Esophagus muscularis mucosa (tissue), 4 donors: ENCODE measurements at regions not wholly inside any gene's neighbourhood (a gene's known extent, or its start where the extent isn't known, plus 50 kb on each side); places are given as distances from the start of the nearest gene placed in this dataset.

Experiments used
- DNase-seq: peaks from one replicate; pipeline ENCODE4 v3.0.0-alpha.2; 2017; ENCODE audit errors: extremely low spot score
- H3K27ac ChIP-seq, 4 donors: fragments of 200-600 bp; sonication (generic); replicated peaks in 1 of 4; 1 replicate in 3 of 4; 2 replicates in 1 of 4; pipeline ENCODE4 v1.5.1; 2016 to 2019; ENCODE audit warnings: mild to moderate bottlenecking in 1 of 4
- H3K27me3 ChIP-seq, 4 donors: fragments of 200-600 bp; sonication (generic); one replicate each; pipeline versions ENCODE4 v1.5.1 to v1.6.0; 2016 to 2019
- H3K36me3 ChIP-seq, 4 donors: fragments of 200-600 bp; sonication (generic); one replicate each; pipeline ENCODE4 v1.5.1; 2016 to 2019
- H3K4me1 ChIP-seq, 4 donors: fragments of 200-600 bp; sonication (generic); one replicate each; pipeline ENCODE4 v1.5.1; 2016 to 2019
- H3K4me3 ChIP-seq, 4 donors: fragments of 200-600 bp; sonication (generic); 1 replicate in 2 of 4; 2 replicates in 2 of 4; pipeline ENCODE4 v1.5.1; 2016 to 2019; ENCODE audit warnings: mild to moderate bottlenecking in 4 of 4, moderate library complexity in 1 of 4
- H3K9me3 ChIP-seq, 4 donors: fragments of 200-600 bp; sonication (generic); 1 replicate in 3 of 4; 2 replicates in 1 of 4; pipeline ENCODE4 v1.5.1; 2016 to 2019
- EP300 ChIP-seq: sonication (generic); formaldehyde crosslinking; IDR thresholded peaks from one replicate; pipeline ENCODE4 v1.6.1; 2017; ENCODE audit warnings: antibody characterized with exemption
- POLR2A ChIP-seq: fragments of 450-650 bp; IDR thresholded peaks from one replicate; pipeline ENCODE4 v1.6.1; 2017; ENCODE audit warnings: antibody characterized with exemption, moderate library complexity, mild to moderate bottlenecking, low read depth
- POLR2AphosphoS5 ChIP-seq, 2 donors: sonication (generic); formaldehyde crosslinking; IDR thresholded peaks; one replicate each; pipeline ENCODE4 v1.6.1; 2017; ENCODE audit warnings: antibody characterized with exemption in 2 of 2
- WGBS: methylation state at CpG from one replicate; pipeline ENCODE4 v1.1.5; 2018; 5-methylcytosine and 5-hydroxymethylcytosine counted together
- intact Hi-C: fragments of 100-400 bp; cut with DNase I; formaldehyde crosslinking; loops from one replicate; pipeline ENCODE4 v1.15.1; 2023
- TF ChIP-seq, protein P1 (sequence below), 3 experiments: fragments of 200-600 bp in 2 of 3; fragments of 450-650 bp in 1 of 3; sonication (generic) in 2 of 3; IDR thresholded peaks; one replicate each; pipeline ENCODE4 v1.5.1; 2017 to 2019; ENCODE audit warnings: antibody characterized with exemption in 3 of 3, mild to moderate bottlenecking in 2 of 3, moderate library complexity in 1 of 3

DNA sequence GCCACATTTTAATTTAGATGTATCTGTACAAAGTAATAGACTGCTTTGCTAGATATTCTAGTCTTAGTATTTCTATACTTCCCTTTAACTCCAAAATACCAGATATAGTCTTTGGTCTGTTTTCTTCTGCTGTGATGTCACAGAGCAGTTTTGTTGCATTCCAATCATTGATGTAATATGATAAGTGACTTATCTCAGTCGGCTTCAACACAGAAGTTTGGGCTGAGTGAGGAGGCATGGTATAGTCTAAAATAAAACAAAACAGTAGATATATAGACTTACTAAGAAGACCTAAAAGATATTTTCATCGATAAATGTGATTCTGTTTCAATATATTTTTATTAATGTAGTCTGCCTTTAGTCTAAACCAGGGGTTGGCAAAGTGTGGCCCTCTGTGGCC, 169.9 kb downstream of the DCK start:
- no peaks in the 10 kb centered on the region for H3K4me1 ChIP-seq
- H3K36me3 ChIP-seq: no peaks in the 10 kb centered on the region
- TF ChIP-seq, protein P1, sequence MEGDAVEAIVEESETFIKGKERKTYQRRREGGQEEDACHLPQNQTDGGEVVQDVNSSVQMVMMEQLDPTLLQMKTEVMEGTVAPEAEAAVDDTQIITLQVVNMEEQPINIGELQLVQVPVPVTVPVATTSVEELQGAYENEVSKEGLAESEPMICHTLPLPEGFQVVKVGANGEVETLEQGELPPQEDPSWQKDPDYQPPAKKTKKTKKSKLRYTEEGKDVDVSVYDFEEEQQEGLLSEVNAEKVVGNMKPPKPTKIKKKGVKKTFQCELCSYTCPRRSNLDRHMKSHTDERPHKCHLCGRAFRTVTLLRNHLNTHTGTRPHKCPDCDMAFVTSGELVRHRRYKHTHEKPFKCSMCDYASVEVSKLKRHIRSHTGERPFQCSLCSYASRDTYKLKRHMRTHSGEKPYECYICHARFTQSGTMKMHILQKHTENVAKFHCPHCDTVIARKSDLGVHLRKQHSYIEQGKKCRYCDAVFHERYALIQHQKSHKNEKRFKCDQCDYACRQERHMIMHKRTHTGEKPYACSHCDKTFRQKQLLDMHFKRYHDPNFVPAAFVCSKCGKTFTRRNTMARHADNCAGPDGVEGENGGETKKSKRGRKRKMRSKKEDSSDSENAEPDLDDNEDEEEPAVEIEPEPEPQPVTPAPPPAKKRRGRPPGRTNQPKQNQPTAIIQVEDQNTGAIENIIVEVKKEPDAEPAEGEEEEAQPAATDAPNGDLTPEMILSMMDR (IDR thresholded peaks at IDR 0.05): no peak
- no peak for TF ChIP-seq POLR2AphosphoS5 (IDR thresholded peaks at IDR 0.05)
- TF ChIP-seq EP300: no peak
- no peak for TF ChIP-seq POLR2A
- no peak overlapping the region for H3K4me3 ChIP-seq
- no peaks in the 10 kb centered on the region for H3K27me3 ChIP-seq
- intact Hi-C loops: no loop called here
- no peak overlapping the region for H3K27ac ChIP-seq
- DNase-seq: no peak
- WGBS: 78% methylated on average over 2 of the region's 2 CpGs
- no peaks in the 10 kb centered on the region for H3K9me3 ChIP-seq

DNA sequence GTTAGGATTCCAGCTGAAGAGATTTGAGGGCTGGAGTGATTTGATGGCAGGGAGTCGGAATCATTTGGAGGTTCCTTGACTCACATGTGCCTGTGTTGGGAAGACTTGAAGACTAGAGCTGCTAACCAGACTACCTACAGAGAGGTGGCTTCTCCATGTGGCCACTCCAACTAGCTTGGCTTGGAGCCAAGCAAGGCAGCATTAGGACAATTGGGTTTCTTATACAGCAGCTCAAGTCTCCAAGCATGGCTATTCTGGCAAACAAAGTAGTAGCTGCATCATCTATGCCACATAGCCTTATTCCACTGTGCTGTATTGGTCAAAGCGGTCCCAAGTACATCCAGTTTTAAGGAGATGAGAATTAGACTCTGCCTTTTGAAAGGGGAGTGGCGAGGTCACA, 171.7 kb upstream of the SLC4A4 start:
- TF ChIP-seq EP300: no peak
- no peak for TF ChIP-seq POLR2A
- TF ChIP-seq, protein P1 (IDR thresholded peaks at IDR 0.05): no peak
- TF ChIP-seq POLR2AphosphoS5 (IDR thresholded peaks at IDR 0.05): no peak
- 92% methylated on average over 3 of the region's 3 CpGs for WGBS
- DNase-seq: no peak
- intact Hi-C loops: no loop called here
- no peaks in the 10 kb centered on the region for H3K4me1 ChIP-seq
- H3K27ac ChIP-seq: no peak overlapping the region
- no peaks in the 10 kb centered on the region for H3K27me3 ChIP-seq
- H3K4me3 ChIP-seq: no peak overlapping the region
- H3K9me3 ChIP-seq: no peaks in the 10 kb centered on the region
- H3K36me3 ChIP-seq: no peaks in the 10 kb centered on the region

- H3K27ac ChIP-seq: no peak overlapping the region
- no peaks in the 10 kb centered on the region for H3K4me1 ChIP-seq
- TF ChIP-seq EP300: no peak
- TF ChIP-seq POLR2A: no peak
- TF ChIP-seq, protein P1 (IDR thresholded peaks at IDR 0.05): no peak
- TF ChIP-seq POLR2AphosphoS5 (IDR thresholded peaks at IDR 0.05): no peak
- 100% methylated on average over 2 of the region's 2 CpGs for WGBS
- no peaks in the 10 kb centered on the region for H3K27me3 ChIP-seq
- no peak overlapping the region for H3K4me3 ChIP-seq
- H3K36me3 ChIP-seq: no peaks in the 10 kb centered on the region
- no peak for DNase-seq
- H3K9me3 ChIP-seq: no peaks in the 10 kb centered on the region
- intact Hi-C loops: no loop called here
Observed at GRCh38 chr4:71171592-71171991, 167.2 kb upstream of the SLC4A4 start.

DNA sequence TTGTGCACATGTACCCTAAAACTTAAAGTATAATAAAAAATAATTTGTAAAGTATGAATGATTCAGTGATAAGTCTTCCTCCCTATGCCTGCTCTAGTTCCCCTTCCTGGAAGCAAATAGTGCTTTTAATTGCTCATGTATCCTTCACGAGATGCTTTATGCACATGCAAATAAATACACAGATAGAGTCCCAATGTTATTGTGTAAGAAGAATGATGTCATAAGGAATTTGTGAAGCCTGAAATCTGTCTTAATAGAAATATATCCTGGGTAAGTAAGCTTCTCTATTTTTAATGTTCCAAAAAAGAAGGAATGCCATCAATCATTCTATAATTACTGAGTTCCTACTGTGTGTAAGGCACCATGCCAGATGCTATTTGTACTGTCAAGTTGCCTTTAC, 157.5 kb upstream of the SLC4A4 start:
- TF ChIP-seq POLR2A (no peak), EP300 (no peak), POLR2AphosphoS5 (IDR thresholded peaks at IDR 0.05) (no peak)
- TF ChIP-seq, protein P1 (IDR thresholded peaks at IDR 0.05): no peak
- H3K27me3 ChIP-seq: no peaks in the 10 kb centered on the region
- DNase-seq: no peak
- H3K4me1 ChIP-seq: peaks cover 0 to 6% (median 5%) of the 10 kb centered on the region in 4 donors
- H3K9me3 ChIP-seq: no peaks in the 10 kb centered on the region
- intact Hi-C loops: no loop called here
- H3K36me3 ChIP-seq: no peaks in the 10 kb centered on the region
- H3K4me3 ChIP-seq: no peak overlapping the region
- H3K27ac ChIP-seq: no peak overlapping the region
- WGBS: 78% methylated on average over 1 of the region's 1 CpG

DNA sequence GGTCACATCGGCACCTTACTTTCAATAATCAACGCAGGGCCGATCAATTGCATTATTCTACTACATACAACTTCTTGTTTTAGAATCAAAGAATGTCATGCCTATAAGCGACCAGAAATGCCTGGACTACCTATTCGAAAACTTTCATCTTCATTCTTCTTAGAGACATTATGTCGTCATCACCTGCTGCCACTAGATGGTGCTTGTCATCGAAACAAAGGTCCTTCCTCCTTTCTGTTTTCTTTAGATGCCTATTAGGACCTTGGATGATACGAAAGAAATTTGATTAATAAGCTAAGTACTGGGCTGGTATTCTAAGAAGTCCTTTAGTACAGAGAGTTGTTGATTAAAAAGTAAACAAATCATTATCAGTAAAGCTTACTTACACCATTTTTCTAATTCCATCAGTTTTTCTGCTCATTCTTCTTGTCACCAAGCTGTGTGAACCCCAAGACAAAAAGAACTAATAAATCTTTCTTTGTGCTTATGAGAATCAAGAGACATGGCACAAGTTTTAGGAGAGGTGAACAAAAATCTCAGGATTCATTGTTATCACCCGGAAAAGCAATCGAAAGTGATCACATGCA, 154.5 kb upstream of the SLC4A4 start:
- TF ChIP-seq, protein P1 (IDR thresholded peaks at IDR 0.05): peak; percentile 53 to 61 (median 58)
- TF ChIP-seq POLR2AphosphoS5 (IDR thresholded peaks at IDR 0.05) (no peak), POLR2A (no peak)
- DNase-seq: no peak
- 30% methylated on average over 10 of the region's 10 CpGs for WGBS
- H3K27ac ChIP-seq: no peak overlapping the region
- peaks cover 0 to 5% (median 0%) of the 10 kb centered on the region in 4 donors for H3K27me3 ChIP-seq
- H3K4me1 ChIP-seq: peaks cover 0 to 25% (median 19%) of the 10 kb centered on the region in 4 donors
- H3K9me3 ChIP-seq: no peaks in the 10 kb centered on the region
- intact Hi-C loops: loop anchor here (2.0 kb wide), 1 partner anchor 531 kb away; no protein-coding TSS in a partner anchor
- H3K4me3 ChIP-seq: no peak overlapping the region
- H3K36me3 ChIP-seq: no peaks in the 10 kb centered on the region
